DMS153 treated with DMSO at 0.1 percent for 48 hours (cell line): ENCODE measurements at regions not wholly inside any gene's neighbourhood (a gene's known extent, or its start where the extent isn't known, plus 50 kb on each side); places are given as distances from the start of the nearest gene placed in this dataset.
"Not testable (repeated sequence)": the region's sequence is repeated elsewhere in the genome, so short reads cannot be mapped to it uniquely, and the experiment has no call there.

Experiments used
- DNase-seq: peaks from one replicate; lab custom pipeline; 2025; ENCODE audit not compliant: unreplicated experiment; lab: John Stamatoyannopoulos, UW

GRCh38 chr10:57599440-57599839 lies 668.3 kb downstream of the IPMK start:
- DNase-seq: no peak

DNA sequence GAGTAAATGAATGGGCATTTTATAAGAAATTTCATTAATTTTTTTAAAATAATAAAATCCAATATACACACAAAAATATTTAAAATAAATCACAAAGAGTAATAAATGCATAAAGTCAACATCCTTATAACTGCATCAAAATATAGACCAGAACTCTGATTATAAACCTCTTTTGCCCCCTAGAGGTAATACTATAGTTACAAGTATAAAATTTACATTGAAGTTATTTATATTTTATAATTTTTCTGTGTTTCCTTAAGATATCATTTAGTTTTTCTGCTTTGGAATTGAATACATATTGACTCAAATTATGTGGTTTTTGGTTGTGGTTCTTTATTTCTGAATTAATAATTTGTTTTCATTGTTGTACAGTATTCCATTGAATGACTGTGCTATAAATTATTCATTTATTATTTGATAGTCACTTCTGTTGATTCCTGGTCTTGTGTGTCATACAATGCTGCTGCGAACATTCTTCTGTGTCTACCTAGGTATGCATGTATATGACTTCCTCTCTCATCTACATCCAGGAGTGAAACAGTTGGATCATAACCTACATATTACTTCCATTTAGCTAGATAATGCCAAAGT lies 673.6 kb downstream of the IPMK start:
- DNase-seq: no peak

GRCh38 chr10:57579926-57580325 lies 687.8 kb downstream of the IPMK start:
- DNase-seq: peak; percentile 35

DNA sequence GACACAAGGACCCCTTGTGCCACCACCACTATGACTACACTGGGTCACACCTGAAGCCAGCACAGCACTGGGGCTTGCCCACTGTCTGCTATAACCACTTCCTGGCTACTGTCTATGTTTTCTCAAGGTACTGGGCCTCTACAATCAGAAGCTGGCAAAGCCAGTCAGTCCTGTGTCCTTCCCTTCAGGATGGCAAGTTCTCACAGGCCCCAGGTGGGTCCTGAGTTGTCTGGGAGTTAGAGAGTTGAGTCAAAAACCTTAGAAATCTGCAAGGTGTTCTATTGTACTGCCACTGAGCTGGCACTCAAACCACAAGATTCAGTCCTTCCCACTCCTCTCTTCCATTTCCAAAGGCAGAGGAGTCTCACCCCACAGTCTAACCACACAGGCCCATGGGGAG lies 705.5 kb downstream of the IPMK start:
- no peak for DNase-seq

DNA sequence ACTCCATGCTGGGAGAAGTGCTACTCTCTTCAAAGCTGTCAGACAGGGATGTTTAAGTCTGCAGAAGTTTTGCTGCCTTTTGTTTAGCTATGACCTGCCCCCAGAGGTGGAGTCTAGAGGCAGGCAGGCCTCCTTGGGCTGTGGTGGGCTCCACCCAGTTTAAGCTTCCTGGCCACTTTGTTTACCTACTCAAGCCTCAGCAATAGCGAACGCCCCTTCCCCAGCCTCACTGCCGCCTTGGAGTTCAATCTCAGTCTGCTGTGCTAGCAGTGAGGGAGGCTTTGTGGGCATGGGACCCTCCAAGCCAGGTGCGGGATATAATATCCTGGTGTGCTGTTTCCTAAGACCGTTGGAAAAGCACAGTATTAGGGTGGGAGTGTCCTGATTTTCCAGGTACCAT lies 715.9 kb downstream of the IPMK start:
- DNase-seq: not testable (repeated sequence)

- no peak for DNase-seq
These were observed 732.4 kb downstream of the IPMK start for GRCh38 chr10:57535306-57535705.

DNA sequence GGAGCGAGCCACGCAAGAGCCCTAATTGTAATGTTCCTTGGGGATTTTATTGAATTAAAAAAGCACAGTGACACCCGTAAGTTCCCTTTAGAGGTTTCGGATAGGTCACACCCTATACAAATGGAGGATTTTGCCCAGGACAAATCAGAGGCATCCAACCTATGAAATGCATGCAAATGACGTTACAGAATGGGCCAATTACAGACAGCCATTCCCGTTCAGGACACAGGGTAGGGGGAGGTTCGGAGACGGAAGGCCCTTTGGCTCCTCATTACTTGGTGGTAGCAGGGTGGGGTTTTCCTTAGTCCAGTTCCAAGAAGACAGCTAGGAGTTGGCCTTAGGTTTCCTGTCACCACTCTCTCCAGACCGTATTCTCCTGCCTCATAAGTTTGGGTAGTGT lies 754.1 kb downstream of the IPMK start:
- no peak for DNase-seq

GRCh38 chr10:57507788-57508187 lies 759.9 kb downstream of the IPMK start:
- DNase-seq: no peak

- DNase-seq: no peak
These were observed 761.1 kb downstream of the IPMK start for GRCh38 chr10:57506414-57507094.

DNA sequence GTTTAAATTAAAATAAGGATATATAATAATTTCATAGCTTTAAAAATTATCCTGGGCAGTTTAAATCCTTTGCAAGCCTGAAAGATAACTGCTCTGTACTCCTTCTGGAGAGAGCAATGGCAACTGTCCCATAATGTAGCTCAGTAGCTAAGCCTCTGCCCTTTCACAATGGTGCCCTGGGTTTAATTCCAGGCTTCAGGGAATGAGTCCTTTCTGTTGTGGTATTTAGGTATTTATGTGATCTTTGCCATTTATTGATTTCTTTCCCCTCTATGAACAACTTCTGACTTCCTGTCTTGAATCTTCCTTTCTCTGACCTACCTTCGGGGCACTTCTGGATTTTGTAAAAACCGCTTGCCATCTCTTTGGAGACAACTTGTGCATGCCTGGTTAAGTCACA lies 773.2 kb downstream of the IPMK start:
- DNase-seq: no peak

GRCh38 chr10:57482259-57482658 lies 785.4 kb downstream of the IPMK start:
- no peak for DNase-seq

GRCh38 chr10:57472823-57473619 lies 794.7 kb downstream of the IPMK start:
- no peak for DNase-seq

GRCh38 chr10:57468894-57469432 lies 798.7 kb downstream of the IPMK start:
- DNase-seq: no peak

DNA sequence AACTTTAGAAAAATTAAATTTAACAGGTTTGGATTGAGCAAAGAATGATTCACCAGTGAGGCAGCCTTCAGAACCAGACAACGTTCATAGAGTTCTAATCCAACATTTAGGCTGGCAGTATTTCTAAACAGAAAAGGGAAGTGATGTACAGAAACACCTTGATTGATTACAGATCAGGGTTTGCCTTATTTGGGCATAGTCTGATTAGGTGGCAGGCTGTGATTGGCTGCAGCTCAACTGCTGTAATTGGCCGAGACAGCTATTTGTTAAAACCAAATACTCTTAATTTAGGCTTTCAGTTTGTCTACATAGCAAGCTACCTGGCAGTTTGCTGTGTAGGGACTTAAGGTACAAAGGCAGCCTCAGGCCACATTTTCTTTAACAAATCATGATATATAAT lies 802.5 kb downstream of the IPMK start:
- DNase-seq: no peak

DNA sequence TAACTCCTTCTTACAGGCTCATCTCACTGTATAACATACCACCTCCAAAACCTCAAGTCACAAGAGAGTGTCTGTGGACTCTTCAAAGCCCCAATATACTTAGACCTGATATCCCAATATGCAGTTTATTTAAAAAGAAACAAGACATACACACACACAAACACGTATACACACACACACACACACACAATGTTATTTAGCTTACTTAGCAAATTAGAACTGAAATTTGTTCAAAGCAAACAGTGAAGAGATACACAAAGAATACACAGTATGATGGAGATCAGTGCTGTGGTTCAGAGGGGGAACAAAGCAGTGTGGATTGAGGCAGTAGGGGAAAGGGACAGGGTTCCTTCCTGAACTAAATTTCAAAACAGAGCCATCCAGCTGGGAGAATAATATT lies 807.2 kb downstream of the IPMK start:
- no peak for DNase-seq

GRCh38 chr10:57457972-57458512 lies 809.7 kb downstream of the IPMK start:
- DNase-seq: no peak

- DNase-seq: no peak
These were observed 837.3 kb downstream of the IPMK start for GRCh38 chr10:57430376-57430775.

GRCh38 chr10:57420881-57421280 lies 846.8 kb downstream of the IPMK start:
- DNase-seq: no peak

DNA sequence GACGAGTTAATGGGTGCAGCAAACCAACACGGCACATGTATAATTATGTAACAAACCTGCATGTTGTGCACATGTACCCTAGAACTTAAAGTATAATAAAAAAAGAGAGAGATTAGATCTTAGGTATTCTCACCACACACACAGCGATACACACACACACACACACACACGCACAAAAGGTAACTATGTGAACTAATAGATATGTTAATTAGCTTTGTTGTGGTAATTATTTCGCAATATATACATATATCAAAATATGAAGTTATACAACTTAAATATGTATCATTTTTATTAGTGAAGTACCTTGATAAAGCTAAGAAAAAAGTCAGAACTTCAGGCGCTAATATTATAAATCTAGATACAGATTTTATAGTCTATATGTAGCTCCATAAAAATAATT lies 849.2 kb downstream of the IPMK start:
- no peak for DNase-seq

- DNase-seq: no peak
These were observed 871.8 kb downstream of the IPMK start for GRCh38 chr10:57395923-57396322.

DNA sequence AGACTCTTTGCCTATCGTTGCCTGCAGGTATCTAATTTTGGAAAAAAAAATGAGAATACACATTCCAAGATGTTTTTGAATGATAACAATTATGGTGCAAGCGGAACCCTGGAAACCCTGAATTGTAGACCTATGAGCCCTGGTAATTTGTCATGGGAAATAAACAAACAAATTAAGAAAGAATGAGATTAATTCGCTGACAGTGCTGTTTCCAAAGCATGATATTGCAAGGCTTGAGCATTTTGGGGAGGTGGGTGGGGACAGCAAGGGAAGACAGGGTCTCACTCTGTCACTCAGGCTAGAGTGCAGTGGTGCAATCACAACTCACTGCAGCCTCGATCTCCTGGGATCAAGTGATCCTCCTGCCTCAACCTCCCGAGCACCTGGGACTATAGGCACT lies 900.3 kb downstream of the IPMK start:
- no peak for DNase-seq

- no peak for DNase-seq
These were observed 904.9 kb downstream of the IPMK start for GRCh38 chr10:57362811-57363210.
